ENCODE measurements at regions not wholly inside any gene's neighbourhood (a gene's known extent, or its start where the extent isn't known, plus 50 kb on each side); places are given as distances from the start of the nearest gene placed in this dataset.

DNA sequence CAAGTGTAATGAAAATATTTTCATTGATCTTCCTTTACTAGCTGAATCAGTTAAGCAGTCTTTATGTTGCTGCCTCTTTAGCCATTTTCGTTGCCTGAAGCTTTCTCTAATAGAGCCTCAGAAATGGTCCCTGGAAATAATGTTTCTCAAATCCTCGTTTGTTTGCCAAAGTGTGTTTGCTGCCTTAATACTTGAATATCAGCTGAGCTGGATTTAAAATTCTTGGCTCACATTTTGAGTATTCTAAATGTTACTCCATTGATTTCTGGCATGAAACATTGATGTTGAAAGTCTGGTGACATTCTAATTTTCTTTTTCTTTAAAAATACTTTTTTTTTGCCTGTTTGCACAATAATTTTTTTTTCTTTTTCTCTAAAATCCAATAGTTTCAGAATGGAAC is 84.6 kb upstream of the SERBP1 start:
- Histone ChIP-seq H3K79me2 (ENCODE audit: control insufficient read depth, insufficient read depth, low read length) (no peaks in the 10 kb centered on the region), H3K4me2 (ENCODE audit: extremely low read depth, insufficient read depth, low read length) (no peak overlapping the region), H3K27ac (ENCODE audit: insufficient read depth, low read length) (no peak overlapping the region), H3K4me1 (ENCODE audit: control insufficient read depth, extremely low read depth, insufficient read depth, low read length) (no peaks in the 10 kb centered on the region), H3K4me3 (replicated peaks in 1 of 4; ENCODE audit: control extremely low read depth in 1 of 4, insufficient read depth in 1 of 4, low read depth in 3 of 4, low read length in 4 of 4) (no peak overlapping the region), H3K27me3 (ENCODE audit: control insufficient read depth, insufficient read depth, low read length) (no peaks in the 10 kb centered on the region), H3K9ac (ENCODE audit: insufficient read depth, low read length) (no peak overlapping the region), H3K9me3 (ENCODE audit: control insufficient read depth, insufficient read depth, low read depth, low read length) (no peaks in the 10 kb centered on the region), H3K36me3 (ENCODE audit: control insufficient read depth, insufficient read depth, low read length) (no peaks in the 10 kb centered on the region), H2AFZ (ENCODE audit: low read length) (no peak overlapping the region), H4K20me1 (ENCODE audit: control insufficient read depth, extremely low read depth, insufficient read depth, low read length) (no peaks in the 10 kb centered on the region)
- TF ChIP-seq EZH2 (IDR thresholded peaks at IDR 0.05; ENCODE audit: low read length, missing control alignments): no peak
- TF ChIP-seq, protein P1, sequence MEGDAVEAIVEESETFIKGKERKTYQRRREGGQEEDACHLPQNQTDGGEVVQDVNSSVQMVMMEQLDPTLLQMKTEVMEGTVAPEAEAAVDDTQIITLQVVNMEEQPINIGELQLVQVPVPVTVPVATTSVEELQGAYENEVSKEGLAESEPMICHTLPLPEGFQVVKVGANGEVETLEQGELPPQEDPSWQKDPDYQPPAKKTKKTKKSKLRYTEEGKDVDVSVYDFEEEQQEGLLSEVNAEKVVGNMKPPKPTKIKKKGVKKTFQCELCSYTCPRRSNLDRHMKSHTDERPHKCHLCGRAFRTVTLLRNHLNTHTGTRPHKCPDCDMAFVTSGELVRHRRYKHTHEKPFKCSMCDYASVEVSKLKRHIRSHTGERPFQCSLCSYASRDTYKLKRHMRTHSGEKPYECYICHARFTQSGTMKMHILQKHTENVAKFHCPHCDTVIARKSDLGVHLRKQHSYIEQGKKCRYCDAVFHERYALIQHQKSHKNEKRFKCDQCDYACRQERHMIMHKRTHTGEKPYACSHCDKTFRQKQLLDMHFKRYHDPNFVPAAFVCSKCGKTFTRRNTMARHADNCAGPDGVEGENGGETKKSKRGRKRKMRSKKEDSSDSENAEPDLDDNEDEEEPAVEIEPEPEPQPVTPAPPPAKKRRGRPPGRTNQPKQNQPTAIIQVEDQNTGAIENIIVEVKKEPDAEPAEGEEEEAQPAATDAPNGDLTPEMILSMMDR (conservative IDR thresholded peaks at IDR 0.05 in 1 of 2, IDR thresholded peaks at IDR 0.05 in 1 of 2; ENCODE audit: low read depth in 1 of 2, low read length in 2 of 2): no peak
- no peak for DNase-seq (ENCODE audit: low read depth in 2 of 2)

DNA sequence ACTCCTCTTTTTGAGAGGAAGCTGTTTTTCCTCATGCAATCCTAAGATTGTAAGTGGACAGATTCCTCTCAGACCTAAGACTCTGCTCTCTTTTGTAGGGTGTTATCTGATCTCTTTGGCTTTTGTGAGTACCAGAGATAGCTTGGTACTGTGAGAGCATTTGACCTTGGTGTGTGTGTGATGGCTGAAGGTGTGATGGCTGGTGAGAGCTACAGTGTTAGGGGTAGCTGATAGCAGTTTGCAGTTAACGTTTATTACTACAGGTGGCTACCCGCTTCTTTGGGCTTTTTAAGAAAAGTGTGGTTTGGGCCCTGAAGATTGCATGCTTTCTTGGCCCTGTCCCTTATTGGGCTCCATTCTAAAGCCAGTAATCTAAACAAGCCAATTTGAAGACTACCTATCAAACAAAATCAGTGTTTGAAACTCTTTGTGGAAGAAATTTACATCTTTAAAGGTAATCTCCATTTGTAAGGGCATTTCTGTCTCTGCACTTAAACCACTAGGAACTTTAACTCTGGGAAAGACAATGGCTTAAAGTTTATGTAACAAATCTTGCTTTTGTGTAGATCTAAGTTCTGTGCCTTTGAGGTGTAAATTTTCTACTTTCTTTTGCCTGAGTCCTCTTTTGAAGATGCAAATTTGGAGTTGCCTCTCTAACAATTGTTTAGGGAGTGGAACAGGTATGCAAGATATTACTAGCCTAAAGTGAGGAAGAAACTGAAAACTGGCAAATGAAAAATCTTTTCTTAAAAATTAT is 85.3 kb upstream of the SERBP1 start:
- no peak for DNase-seq (ENCODE audit: low read depth in 2 of 2)
- H3K4me1 ChIP-seq (ENCODE audit: control insufficient read depth, extremely low read depth, insufficient read depth, low read length): no peaks in the 10 kb centered on the region
- H2AFZ ChIP-seq (ENCODE audit: low read length): no peak overlapping the region
- no peak overlapping the region for H3K4me2 ChIP-seq (ENCODE audit: extremely low read depth, insufficient read depth, low read length)
- no peaks in the 10 kb centered on the region for H3K79me2 ChIP-seq (ENCODE audit: control insufficient read depth, insufficient read depth, low read length)
- no peaks in the 10 kb centered on the region for H3K27me3 ChIP-seq (ENCODE audit: control insufficient read depth, insufficient read depth, low read length)
- no peak overlapping the region for H3K4me3 ChIP-seq (replicated peaks in 1 of 4; ENCODE audit: control extremely low read depth in 1 of 4, insufficient read depth in 1 of 4, low read depth in 3 of 4, low read length in 4 of 4)
- no peaks in the 10 kb centered on the region for H3K9me3 ChIP-seq (ENCODE audit: control insufficient read depth, insufficient read depth, low read depth, low read length)
- no peak for TF ChIP-seq EZH2 (IDR thresholded peaks at IDR 0.05; ENCODE audit: low read length, missing control alignments)
- TF ChIP-seq, protein P1 (conservative IDR thresholded peaks at IDR 0.05 in 1 of 2, IDR thresholded peaks at IDR 0.05 in 1 of 2; ENCODE audit: low read depth in 1 of 2, low read length in 2 of 2): no peak
- no peak overlapping the region for H3K9ac ChIP-seq (ENCODE audit: insufficient read depth, low read length)
- no peaks in the 10 kb centered on the region for H4K20me1 ChIP-seq (ENCODE audit: control insufficient read depth, extremely low read depth, insufficient read depth, low read length)
- no peaks in the 10 kb centered on the region for H3K36me3 ChIP-seq (ENCODE audit: control insufficient read depth, insufficient read depth, low read length)
- no peak overlapping the region for H3K27ac ChIP-seq (ENCODE audit: insufficient read depth, low read length)

DNA sequence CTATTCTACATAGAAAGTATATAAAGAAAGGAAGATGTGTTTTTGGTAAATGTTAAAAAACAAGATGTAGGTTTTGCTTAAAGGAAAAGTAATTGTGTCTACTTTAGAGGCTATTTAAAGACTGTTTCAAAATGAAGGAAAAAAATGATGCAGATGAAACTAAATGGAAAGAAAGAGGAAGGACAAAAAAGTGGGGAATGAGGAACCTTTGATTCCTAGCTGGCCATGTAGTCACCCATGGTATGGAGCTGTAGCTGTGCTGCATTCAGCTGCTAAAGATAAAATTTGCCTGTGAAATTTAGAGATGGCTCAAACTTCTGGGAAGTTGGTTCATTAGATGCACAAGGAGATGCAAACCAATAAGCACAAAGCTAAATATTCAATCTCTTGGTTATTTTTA is 86.8 kb upstream of the SERBP1 start:
- Histone ChIP-seq H3K9ac (ENCODE audit: insufficient read depth, low read length) (no peak overlapping the region), H3K27ac (ENCODE audit: insufficient read depth, low read length) (no peak overlapping the region), H2AFZ (ENCODE audit: low read length) (no peak overlapping the region), H3K9me3 (ENCODE audit: control insufficient read depth, insufficient read depth, low read depth, low read length) (no peaks in the 10 kb centered on the region), H3K4me1 (ENCODE audit: control insufficient read depth, extremely low read depth, insufficient read depth, low read length) (no peaks in the 10 kb centered on the region), H3K4me2 (ENCODE audit: extremely low read depth, insufficient read depth, low read length) (no peak overlapping the region), H4K20me1 (ENCODE audit: control insufficient read depth, extremely low read depth, insufficient read depth, low read length) (no peaks in the 10 kb centered on the region), H3K27me3 (ENCODE audit: control insufficient read depth, insufficient read depth, low read length) (no peaks in the 10 kb centered on the region), H3K79me2 (ENCODE audit: control insufficient read depth, insufficient read depth, low read length) (no peaks in the 10 kb centered on the region), H3K36me3 (ENCODE audit: control insufficient read depth, insufficient read depth, low read length) (no peaks in the 10 kb centered on the region), H3K4me3 (replicated peaks in 1 of 4; ENCODE audit: control extremely low read depth in 1 of 4, insufficient read depth in 1 of 4, low read depth in 3 of 4, low read length in 4 of 4) (no peak overlapping the region)
- TF ChIP-seq, protein P1 (conservative IDR thresholded peaks at IDR 0.05 in 1 of 2, IDR thresholded peaks at IDR 0.05 in 1 of 2; ENCODE audit: low read depth in 1 of 2, low read length in 2 of 2): no peak
- TF ChIP-seq EZH2 (IDR thresholded peaks at IDR 0.05; ENCODE audit: low read length, missing control alignments): no peak
- no peak for DNase-seq (ENCODE audit: low read depth in 2 of 2)

Measured in fibroblast of lung (primary cell).